K562 (cell line): ENCODE measurements at regions not wholly inside any gene's neighbourhood (a gene's known extent, or its start where the extent isn't known, plus 50 kb on each side); places are given as distances from the start of the nearest gene placed in this dataset.

Experiments
- ATAC-seq: fragments of 200-7000 bp; cut with Tn5 transposase; 3 replicates; pipeline ENCODE4 v1.9.1; 2020; ENCODE audit warnings: moderate library complexity
- BruUV-seq: library from RNA; stranded (reverse); fragments of 400-500 nt; replicated peaks from 2 replicates; lab custom pipeline; 2021; lab: Mats Ljungman, UMichigan
- CTCF ChIA-PET: fragments of 300-600 bp; formaldehyde crosslinking; extraction: SDS; loops from one replicate; lab custom pipeline; 2021; ENCODE audit warnings: low intra/inter-chr PET ratio; lab: Yijun Ruan, JAX
- POLR2A ChIA-PET: fragments of 300-600, 350-650 bp; sonication (Branson Sonifier 250); formaldehyde crosslinking; extraction: SDS; loops from one replicate; lab custom pipeline; 2021; ENCODE audit warnings: antibody characterized with exemption, inconsistent platforms; lab: Yijun Ruan, JAX
- DNase-seq, 4 experiments: peaks; one replicate each; pipeline versions ENCODE4 v3.0.0 to v3.0.0-alpha.2; 2011 to 2018; ENCODE audit warnings: low spot score in 3 of 4, mixed read lengths in 3 of 4; ENCODE audit errors: extremely low read depth in 1 of 4
- FAIRE-seq: peaks from 2 replicates; lab custom pipeline; 2011; peaks lifted over from hg19 to GRCh38; lab: Jason Lieb, UNC
- H2AFZ ChIP-seq: 2 replicates; pipeline ENCODE4 v1.6.0; 2011; ENCODE audit warnings: low read depth, low read length, control low read depth, inconsistent platforms
- H3K27ac ChIP-seq: fragments of 200-600 bp; 3 replicates; pipeline ENCODE4 v1.8.0; 2011; ENCODE audit warnings: low read depth, mild to moderate bottlenecking, control low read depth, inconsistent platforms, low read length, moderate library complexity, mixed read lengths; ENCODE audit errors: extremely low read depth
- H3K27me3 ChIP-seq, 2 experiments: fragments of 300-600 bp in 1 of 2; 2 replicates in 1 of 2; 3 replicates in 1 of 2; pipeline versions ENCODE4 v1.6.0 to v1.8.0; 2011; ENCODE audit warnings: inconsistent platforms in 2 of 2, low read length in 2 of 2, mild to moderate bottlenecking in 1 of 2, mixed read lengths in 1 of 2, moderate library complexity in 1 of 2; ENCODE audit not compliant: control insufficient read depth in 2 of 2, insufficient read depth in 2 of 2
- H3K36me3 ChIP-seq: fragments of 300-600 bp; 3 replicates; pipeline ENCODE4 v1.8.0; 2011; ENCODE audit warnings: mild to moderate bottlenecking, low read length, inconsistent platforms; ENCODE audit not compliant: control insufficient read depth, insufficient read depth
- H3K4me1 ChIP-seq, 2 experiments: fragments of 200-600 bp in 1 of 2; replicated peaks in 1 of 2; 2 replicates in 1 of 2; 3 replicates in 1 of 2; pipeline versions ENCODE4 v1.5.1 to v1.8.0; 2011; ENCODE audit warnings: inconsistent platforms in 2 of 2, low read length in 2 of 2, mild to moderate bottlenecking in 1 of 2, mixed read lengths in 1 of 2, moderate library complexity in 1 of 2; ENCODE audit not compliant: control insufficient read depth in 2 of 2, insufficient read depth in 2 of 2
- H3K4me2 ChIP-seq: 2 replicates; pipeline ENCODE4 v1.6.1; 2011; ENCODE audit warnings: low read length, control low read depth, inconsistent platforms, mixed read lengths; ENCODE audit not compliant: insufficient read depth
- H3K4me3 ChIP-seq: fragments of 200-600 bp; sonication (generic), shearing (Covaris generic); 2 replicates; pipeline ENCODE4 v1.5.1; 2016; ENCODE audit warnings: control low read depth, inconsistent platforms
- H3K79me2 ChIP-seq: fragments of 200-600 bp; 3 replicates; pipeline ENCODE4 v1.8.0; 2011; ENCODE audit warnings: low read length, inconsistent platforms; ENCODE audit not compliant: control insufficient read depth, insufficient read depth
- H3K9ac ChIP-seq, 2 experiments: 2 replicates each; pipeline versions ENCODE4 v1.6.0 to v1.6.1; 2011; ENCODE audit warnings: low read depth in 2 of 2, low read length in 2 of 2, control low read depth in 1 of 2, inconsistent platforms in 1 of 2, mild to moderate bottlenecking in 1 of 2, mixed read lengths in 1 of 2; ENCODE audit not compliant: insufficient read depth in 1 of 2
- H3K9me1 ChIP-seq: one replicate; pipeline ENCODE4 v1.6.0; 2011; ENCODE audit warnings: inconsistent platforms, mild to moderate bottlenecking, low read length, moderate library complexity; ENCODE audit not compliant: control insufficient read depth, insufficient read depth
- H3K9me3 ChIP-seq: replicated peaks from 2 replicates; pipeline ENCODE4 v1.5.1; 2011; ENCODE audit warnings: low read depth, low read length, inconsistent platforms; ENCODE audit not compliant: control insufficient read depth, insufficient read depth
- H4K20me1 ChIP-seq: replicated peaks from 2 replicates; pipeline ENCODE4 v1.6.1; 2011; ENCODE audit warnings: low read length, inconsistent platforms, mixed read lengths; ENCODE audit not compliant: control insufficient read depth, insufficient read depth
- C11orf30 ChIP-seq: fragments of 450-650 bp; IDR thresholded peaks from 2 replicates; pipeline ENCODE4 v1.6.1; 2016; ENCODE audit warnings: low read depth, mild to moderate bottlenecking
- CEBPZ ChIP-seq: fragments of 150-350 bp; IDR thresholded peaks from 2 replicates; pipeline ENCODE4 v1.6.1; 2014; ENCODE audit warnings: low read depth, mild to moderate bottlenecking, low read length, borderline replicate concordance
- CHD2 ChIP-seq: IDR thresholded peaks from 2 replicates; pipeline ENCODE4 v1.6.1; 2011; ENCODE audit warnings: low read depth, low read length
- E2F8 ChIP-seq: fragments of 450-650 bp; IDR thresholded peaks from 2 replicates; pipeline ENCODE4 v1.7.1; 2018; ENCODE audit warnings: mild to moderate bottlenecking, low read depth; ENCODE audit not compliant: partially characterized antibody
- GTF2A2 ChIP-seq: IDR thresholded peaks from 2 replicates; pipeline ENCODE4 v1.6.1; 2016; ENCODE audit warnings: mild to moderate bottlenecking, missing genetic modification characterization, missing compliant biosample characterization
- KLF13 ChIP-seq: fragments of 450-650 bp; IDR thresholded peaks from 2 replicates; pipeline ENCODE4 v1.6.1; 2016; ENCODE audit warnings: missing genetic modification characterization, low read depth, mild to moderate bottlenecking, missing compliant biosample characterization, moderate library complexity, borderline replicate concordance
- LEF1 ChIP-seq: fragments of 450-650 bp; IDR thresholded peaks from 2 replicates; pipeline ENCODE4 v1.6.1; 2016; ENCODE audit warnings: mild to moderate bottlenecking
- SMARCE1 ChIP-seq: fragments of 450-650 bp; IDR thresholded peaks from 2 replicates; pipeline ENCODE4 v1.7.1; 2016; ENCODE audit warnings: mild to moderate bottlenecking
- USF2 ChIP-seq: sonication (generic); formaldehyde crosslinking; IDR thresholded peaks from 2 replicates; pipeline ENCODE4 v1.5.0; 2020; ENCODE audit warnings: missing genetic modification reagents
- ZBED1 ChIP-seq: IDR thresholded peaks from 2 replicates; pipeline ENCODE4 v1.6.1; 2014
- ZKSCAN3 ChIP-seq: fragments of 250-450 bp; sonication (Bioruptor Pico); IDR thresholded peaks from 2 replicates; pipeline ENCODE4 v1.4.0; 2020
- ZSCAN29 ChIP-seq: fragments of 450-650 bp; IDR thresholded peaks from 2 replicates; pipeline ENCODE4 v1.6.1; 2017
- WGBS: fragments of 100-300 bp; shearing (Covaris generic); methylation state at CpG from one replicate; pipeline ENCODE4 v1.1.6; 2016; ENCODE audit warnings: low coverage, mixed read lengths; ENCODE audit not compliant: insufficient coverage; ENCODE audit errors: missing lambda C conversion rate; 5-methylcytosine and 5-hydroxymethylcytosine counted together
- in situ Hi-C: fragments of 300-500 bp; cut with MboI; formaldehyde crosslinking; loops from 4 replicates; pipeline ENCODE4 v1.15.0; 2018; ENCODE audit warnings: inconsistent platforms, mixed read lengths
- intact Hi-C: fragments of 100-400 bp; cut with micrococcal nuclease; formaldehyde crosslinking; loops from 2 replicates; pipeline ENCODE4 v1.14.2; 2022

GRCh38 chr4:186810613-186811150 lies 87.0 kb upstream of the FAT1 start:
- no peaks in the 10 kb centered on the region for H4K20me1 ChIP-seq
- no peaks in the 10 kb centered on the region for H3K79me2 ChIP-seq
- CTCF ChIA-PET: no interaction called here
- TF ChIP-seq SMARCE1 (no peak), E2F8 (no peak), ZKSCAN3 (no peak), ZBED1 (no peak), KLF13 (no peak), LEF1 (no peak), CHD2 (no peak), CEBPZ (no peak), C11orf30 (no peak), USF2 (CRISPR knock-in tag) (no peak), GTF2A2 (tag) (no peak), ZSCAN29 (no peak)
- H3K27me3 ChIP-seq: no peaks in the 10 kb centered on the region
- H3K9me1 ChIP-seq: no peaks in the 10 kb centered on the region
- 50% methylated on average over 3 of the region's 3 CpGs for WGBS
- FAIRE-seq (no peak), DNase-seq (no peak), ATAC-seq (no peak)
- BruUV-seq: no TSS peak
- H3K9ac ChIP-seq: no peak overlapping the region
- H3K4me1 ChIP-seq: peaks cover 3 to 11% of the 10 kb centered on the region in 2 experiments; a peak in 2 of 5 replicates
- H3K9me3 ChIP-seq: no peaks in the 10 kb centered on the region
- intact Hi-C loops (no loop called here), in situ Hi-C loops (no loop called here)
- H3K4me3 ChIP-seq: no peak overlapping the region
- POLR2A ChIA-PET: interaction anchor here (0.6 kb wide), 1 partner anchor 43 kb away, joined by 3 read pairs; no protein-coding TSS in a partner anchor
- no peaks in the 10 kb centered on the region; the same call in 2 of the 3 replicates for H3K36me3 ChIP-seq
- no peak overlapping the region for H3K4me2 ChIP-seq
- H2AFZ ChIP-seq: peak overlapping the region; percentile 10
- no peak overlapping the region for H3K27ac ChIP-seq
